ENCODE measurements at regions not wholly inside any gene's neighbourhood (a gene's known extent, or its start where the extent isn't known, plus 50 kb on each side); places are given as distances from the start of the nearest gene placed in this dataset.

DNA sequence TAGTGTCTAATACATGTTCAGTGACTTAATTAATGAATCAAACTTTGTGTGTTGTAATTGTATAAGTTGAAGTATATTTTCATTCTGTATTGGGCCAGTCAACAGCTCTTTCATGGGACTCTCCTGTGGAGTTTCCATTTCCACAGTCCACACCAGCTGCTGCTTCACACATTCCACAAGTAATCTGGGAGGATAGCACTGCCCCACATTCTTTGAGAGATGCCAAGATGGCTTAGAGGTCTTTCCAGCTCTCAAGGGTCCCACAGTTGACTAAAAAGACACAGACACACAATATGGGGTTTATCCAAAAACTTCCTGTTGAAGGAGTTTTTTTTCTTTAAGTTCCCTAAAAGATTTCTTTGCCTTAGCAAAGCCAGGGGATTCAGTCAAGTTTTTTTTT is 408.3 kb downstream of the AACS start:
- no peak for DNase-seq (ENCODE audit: low read depth in 2 of 2, low spot score in 1 of 2)

DNA sequence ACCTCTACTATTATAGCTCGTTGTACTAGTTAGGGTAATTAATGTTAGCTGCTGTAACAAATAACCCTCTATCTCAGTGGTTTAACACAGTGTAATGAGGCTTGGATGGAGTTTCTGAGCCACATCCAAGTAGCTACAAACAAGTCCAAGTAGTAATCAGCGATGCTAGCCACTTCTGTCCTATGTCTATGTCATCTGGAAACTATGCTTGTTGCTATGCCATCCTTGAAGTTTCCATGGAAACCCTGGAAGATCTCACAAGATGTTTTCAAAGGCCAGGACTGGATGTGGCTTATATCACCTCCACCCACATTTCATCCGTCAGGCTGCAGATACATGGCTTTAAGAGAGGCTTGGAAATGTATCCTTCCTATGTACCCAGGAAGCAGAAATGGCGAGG is 422.1 kb downstream of the AACS start:
- no peak for DNase-seq (ENCODE audit: low read depth in 2 of 2, low spot score in 1 of 2)

DNA sequence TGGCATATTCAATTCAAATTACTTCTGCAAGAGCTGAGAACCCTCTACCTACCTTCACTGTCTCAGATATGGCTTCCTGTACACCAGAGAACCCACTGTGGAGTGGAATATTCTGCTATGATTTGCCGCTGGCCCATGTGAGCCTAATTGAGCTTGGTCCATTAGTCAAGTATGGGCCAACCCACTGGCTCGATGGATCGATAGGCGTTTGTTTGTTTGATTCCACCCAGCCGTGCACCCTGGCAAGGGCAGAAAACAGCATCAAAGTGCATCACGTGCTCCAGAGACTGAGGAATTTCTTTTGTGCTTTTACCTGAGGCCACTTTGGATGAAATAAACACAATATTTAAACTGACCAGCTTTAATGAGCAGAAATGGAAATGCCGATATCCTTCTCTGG is 426.3 kb downstream of the AACS start:
- DNase-seq (ENCODE audit: low read depth in 2 of 2, low spot score in 1 of 2), result no peak

DNA sequence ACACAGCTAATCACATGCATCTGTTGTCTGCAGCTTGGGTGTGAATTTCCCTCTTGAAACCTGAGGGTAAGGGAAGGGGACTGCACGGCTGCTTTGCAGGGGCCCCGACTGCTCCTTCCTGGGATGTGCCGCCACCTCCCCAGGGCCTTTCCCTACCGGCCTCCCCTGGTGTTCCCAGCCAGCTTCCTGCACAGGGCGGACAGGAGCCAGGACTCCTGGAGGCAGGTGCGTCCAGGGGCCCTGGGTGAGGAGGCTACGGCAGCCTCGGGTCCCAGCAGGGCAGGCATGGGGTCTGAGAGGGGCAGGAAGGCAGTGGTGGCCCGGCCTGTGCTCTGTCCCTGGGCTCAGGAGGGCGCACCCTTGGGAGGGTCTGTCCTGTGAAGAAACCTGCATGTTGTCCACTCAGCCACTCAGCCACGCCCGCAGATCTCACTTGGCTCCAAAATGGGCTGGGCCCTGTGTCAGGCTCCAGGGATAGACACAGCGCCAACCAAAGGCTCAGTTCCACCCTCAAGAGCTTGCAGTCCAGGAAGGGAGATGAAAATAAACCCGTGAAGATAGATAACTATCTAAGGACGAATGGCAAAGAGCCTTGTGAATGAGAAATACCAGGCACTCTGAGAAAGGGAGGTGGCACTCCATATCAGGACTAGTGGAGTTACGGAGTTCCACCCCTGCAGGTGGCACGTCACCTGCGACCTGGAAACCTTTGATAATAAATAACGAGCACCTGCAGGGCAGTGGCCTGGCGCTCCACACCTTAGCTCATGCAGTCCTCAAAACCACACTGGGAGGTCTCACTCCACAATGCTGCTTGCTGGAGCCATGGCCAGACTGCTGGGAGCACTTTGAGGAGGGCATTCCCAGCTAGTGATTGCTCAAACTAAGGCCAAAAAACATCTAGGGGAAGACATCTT is 427.4 kb downstream of the AACS start:
- DNase-seq (ENCODE audit: low read depth in 2 of 2, low spot score in 1 of 2), result no peak

DNA sequence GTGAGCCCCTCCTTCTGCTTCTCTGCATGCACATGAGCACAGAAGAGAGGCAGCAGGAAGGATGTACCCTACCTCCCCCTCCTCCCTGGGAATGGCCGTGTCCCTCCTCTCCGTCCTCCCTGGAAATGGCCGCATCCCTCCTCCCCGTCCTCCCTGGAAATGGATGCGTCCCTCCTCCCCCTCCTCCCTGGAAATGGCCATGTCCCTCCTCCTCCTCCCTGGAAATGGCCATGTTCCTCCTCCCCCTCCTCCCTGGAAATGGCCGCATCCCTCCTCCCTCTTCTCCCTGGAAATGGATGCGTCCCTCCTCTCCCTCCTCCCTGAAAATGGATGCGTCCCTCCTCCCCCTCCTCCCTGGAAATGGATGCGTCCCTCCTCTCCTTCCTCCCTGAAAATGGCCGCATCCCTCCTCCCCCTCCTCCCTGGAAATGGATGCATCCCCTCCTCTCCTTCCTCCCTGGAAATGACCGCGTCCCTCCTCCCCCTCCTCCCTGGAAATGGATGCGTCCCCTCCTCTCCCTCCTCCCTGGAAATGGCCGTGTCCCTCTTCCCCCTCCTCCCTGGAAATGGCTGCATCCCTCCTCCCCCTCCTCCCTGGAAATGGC is 428.6 kb downstream of the AACS start:
- no peak for DNase-seq (ENCODE audit: low read depth in 2 of 2, low spot score in 1 of 2)

DNA sequence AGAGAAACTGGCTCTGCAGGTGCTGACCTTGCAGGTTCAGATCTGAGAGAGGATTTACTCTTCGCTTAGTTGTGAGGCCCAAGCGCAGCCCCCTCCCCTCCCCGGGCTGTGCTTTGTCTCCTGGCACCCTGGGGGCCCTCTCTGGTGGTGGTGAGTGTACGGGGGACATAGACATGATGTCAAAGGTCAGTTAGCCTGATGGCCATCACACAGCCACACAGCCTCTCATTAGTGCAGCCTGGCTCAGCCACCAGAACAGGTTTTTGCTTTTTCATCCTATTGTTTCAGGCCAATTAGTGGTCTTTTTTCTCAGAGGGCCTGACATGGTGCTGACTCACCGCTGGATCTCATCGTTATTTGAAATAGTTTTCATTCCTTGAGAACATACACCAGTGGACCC is 437.9 kb downstream of the AACS start:
- DNase-seq (ENCODE audit: low read depth in 2 of 2, low spot score in 1 of 2), result no peak

DNA sequence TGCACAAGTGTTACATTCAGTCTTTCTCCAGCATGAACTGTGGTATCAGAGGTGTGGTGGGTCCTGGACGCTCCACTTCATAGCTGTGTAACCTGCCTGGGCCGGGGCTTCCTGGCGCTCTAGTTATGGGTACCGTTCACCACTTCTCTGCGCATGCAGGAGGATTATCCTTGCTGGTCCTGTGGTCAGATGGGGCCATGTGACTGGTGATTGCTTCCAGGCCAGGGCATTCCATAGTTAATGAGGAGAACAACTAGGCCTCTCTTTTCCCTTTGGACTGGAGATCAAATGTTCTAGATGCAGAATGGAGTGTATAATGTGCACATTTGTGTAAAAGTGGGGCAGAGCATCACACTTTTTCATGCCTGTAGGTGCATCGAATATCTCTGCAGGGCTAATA is 444.0 kb downstream of the AACS start:
- no peak for DNase-seq (ENCODE audit: low read depth in 2 of 2, low spot score in 1 of 2)

DNA sequence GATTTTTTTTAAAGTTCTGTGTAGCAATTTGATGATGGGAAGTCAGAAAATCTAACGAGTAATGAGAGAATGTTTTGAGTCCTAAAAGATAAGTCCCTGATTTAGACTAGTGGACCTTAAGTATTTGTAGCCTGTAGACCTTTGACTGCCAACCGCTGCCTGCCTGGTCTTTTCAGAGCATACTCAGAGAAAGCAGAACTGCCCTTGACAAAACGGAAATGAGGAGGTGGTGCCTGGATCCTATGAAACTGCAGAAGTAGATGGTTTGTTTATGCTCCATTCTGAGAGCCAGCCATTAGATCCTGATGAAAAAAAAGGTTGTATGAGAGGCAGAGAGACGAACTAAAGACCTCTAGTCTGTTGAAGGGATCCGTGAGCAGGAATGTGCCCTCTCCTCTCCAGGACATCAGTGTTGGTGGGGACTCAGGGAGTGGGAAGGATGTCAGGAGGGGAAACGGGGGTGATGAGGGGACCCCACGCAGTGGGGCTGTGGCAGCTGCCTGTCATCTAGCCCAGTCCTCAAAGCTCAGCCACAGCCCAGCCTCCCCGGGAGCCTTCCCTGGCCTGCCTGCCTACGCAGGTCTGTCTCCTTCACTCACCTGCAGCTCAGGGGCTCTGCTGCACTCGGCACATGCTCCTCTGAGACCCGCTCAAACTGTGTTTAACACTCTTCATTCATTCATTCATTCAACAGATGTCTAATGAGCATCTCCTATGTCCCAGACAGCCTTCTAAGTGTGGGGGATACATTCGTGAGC is 447.5 kb downstream of the AACS start:
- no peak for DNase-seq (ENCODE audit: low read depth in 2 of 2, low spot score in 1 of 2)

DNA sequence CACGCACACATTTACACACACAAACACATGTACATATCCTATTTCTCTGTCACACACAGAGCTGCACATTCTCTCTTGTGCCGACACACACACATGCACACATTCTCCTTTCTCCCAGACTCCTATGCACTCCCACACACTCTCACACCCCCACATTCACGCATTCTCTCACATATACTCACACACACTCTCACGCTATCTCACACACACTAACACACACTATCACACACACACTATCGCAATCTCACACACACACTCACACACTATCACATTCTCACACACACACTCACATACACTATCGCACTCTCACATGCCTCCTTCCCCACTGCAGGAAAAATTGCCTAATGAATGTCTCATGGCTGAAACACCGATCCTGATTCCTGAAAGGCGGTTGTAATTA is 450.7 kb downstream of the AACS start:
- no peak for DNase-seq (ENCODE audit: low read depth in 2 of 2, low spot score in 1 of 2)

DNA sequence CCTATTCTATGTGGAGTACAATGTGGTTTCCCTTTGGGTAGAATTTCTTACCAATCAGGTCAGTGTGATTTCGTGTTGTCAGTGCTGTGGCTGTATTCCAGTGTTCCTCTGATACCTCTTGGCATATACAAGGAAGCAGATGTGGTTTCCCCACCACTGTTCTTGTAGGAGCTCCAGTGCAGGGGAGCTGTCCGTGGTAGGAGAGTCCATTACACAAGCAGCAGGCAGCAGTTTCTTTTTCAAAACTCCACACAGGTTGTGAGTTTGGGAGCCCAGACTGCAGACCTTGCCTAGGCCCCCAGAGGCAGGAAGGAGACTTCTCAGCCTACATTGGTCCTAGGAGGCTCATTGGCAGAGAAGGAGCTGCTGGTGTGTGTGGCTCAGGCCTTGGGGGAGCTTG is 452.8 kb downstream of the AACS start:
- no peak for DNase-seq (ENCODE audit: low read depth in 2 of 2, low spot score in 1 of 2)

DNA sequence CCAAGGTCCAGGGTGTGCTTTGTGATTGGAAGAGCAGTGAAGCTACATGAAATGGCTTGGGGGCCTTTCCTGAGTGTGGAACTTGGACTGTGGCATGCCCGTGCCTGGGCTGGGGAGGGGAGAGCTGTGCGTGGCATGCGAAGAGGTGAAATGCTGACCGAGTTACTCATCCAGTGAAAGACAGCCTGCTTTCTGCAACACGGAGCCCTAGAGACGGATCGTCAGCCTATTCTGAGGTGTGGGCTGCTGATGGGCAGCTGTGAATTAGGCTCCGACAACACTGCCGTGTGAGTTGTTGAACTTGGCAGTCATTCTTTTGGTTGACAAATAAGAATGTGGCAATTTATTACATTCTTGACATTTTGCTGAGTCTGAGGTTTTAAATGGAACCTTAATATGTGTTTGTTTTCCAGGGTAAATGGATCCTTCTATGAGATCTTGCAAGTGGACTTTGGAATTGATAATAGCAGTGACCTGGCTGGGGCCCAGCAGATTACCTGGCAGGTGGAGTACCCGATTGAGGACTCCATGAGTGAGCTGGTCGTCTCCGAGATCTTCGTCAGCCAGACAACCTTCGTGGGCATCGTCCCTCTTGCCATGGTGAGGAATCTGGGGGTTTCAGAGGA is 453.9 kb downstream of the AACS start:
- DNase-seq (ENCODE audit: low read depth in 2 of 2, low spot score in 1 of 2), result no peak

DNA sequence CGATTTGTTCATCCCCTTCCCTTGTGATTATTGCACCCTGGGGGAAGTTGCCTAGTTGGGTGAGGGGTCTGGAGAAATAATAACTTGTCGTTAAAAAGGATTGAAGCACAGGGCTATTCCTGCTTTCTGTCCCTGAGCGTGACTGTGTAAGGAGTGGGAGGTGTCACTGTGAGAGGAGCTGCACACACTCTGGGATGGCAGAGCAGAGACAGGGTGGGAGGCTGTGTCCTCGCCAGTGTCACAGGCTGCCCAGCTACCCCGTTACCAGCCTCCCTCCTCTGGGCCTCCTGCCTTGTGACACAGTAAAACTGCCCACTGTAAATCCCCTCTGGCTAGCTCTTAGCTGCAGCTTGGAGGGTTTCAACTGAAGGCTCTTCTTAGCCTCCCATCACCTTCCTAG is 460.6 kb downstream of the AACS start:
- DNase-seq (ENCODE audit: low read depth in 2 of 2, low spot score in 1 of 2), result no peak

DNA sequence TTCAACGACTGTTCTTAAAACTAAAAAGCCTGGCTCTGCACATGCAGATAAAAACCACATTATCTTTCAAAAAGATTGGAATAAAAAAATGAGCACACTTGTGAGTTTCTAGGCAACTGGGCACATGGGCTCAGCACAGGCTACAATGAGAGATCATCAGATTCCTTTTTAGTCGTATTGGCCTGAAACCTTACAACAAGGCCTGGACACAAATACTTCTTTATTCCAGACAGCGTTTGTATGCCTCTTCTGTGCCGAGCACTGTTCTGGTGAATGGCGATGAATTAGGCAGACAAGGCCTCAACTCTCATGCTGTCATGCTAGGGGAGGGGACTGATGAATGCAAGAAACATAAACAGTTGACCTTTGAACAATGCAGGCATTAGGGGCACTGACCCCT is 463.0 kb downstream of the AACS start:
- no peak for DNase-seq (ENCODE audit: low read depth in 2 of 2, low spot score in 1 of 2)

DNA sequence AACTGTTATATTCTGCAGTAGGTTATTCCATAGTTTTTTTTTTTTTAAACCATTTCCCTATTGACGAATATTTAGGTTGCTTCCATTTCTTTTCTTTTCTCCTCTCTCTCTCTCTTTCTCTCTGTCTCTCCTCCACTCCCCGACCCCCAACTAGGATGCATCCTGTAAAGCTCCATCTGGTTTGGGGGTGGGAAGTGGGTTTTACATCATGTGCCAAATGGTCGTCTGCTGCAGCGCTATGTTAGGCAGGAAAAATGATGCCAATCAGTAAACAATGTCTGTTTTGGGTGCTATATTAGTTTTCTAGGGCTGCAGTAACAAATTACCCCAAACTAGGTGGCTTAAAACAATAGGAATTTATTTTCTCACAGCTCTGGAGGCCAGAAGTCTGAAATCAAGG is 465.0 kb downstream of the AACS start:
- no peak for DNase-seq (ENCODE audit: low read depth in 2 of 2, low spot score in 1 of 2)

DNA sequence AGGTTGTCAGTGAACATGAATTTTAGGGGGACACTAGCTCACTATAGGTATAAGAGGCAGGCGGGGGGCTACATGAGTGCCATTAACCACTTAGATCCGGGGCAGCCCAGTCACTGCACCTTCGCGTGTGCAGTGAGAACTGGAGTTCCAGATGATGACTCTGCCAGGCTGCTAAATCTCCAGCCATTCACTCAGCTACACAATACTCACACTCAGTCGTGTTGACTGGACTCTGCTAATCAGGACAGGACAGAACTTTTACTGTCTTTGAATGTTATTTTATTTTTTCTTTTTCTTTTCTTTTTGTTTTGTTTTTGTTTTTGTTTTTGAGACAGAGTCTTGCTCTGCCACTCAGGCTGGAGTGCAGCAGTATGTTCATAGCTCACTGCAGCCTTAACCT is 465.6 kb downstream of the AACS start:
- DNase-seq (ENCODE audit: low read depth in 2 of 2, low spot score in 1 of 2), result no peak

DNA sequence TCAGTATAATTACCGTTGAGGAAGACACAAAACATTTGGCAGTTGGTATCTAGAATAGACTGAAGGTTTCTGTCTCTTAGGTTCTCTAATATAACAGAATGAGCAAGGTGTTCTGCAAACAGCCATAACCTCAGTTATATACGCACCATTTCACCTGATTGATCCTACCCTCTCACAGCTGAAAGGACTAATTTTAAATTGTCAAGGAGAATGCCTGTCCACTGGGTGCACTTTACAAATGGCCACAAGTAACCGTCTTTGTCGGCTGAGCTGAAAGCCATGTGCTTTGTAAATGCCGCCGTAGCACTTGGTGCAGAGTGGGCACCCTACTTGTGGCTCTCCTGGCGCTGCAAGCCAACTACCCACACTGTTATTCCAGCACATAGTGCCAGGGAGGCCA is 466.3 kb downstream of the AACS start:
- DNase-seq (ENCODE audit: low read depth in 2 of 2, low spot score in 1 of 2), result no peak

DNA sequence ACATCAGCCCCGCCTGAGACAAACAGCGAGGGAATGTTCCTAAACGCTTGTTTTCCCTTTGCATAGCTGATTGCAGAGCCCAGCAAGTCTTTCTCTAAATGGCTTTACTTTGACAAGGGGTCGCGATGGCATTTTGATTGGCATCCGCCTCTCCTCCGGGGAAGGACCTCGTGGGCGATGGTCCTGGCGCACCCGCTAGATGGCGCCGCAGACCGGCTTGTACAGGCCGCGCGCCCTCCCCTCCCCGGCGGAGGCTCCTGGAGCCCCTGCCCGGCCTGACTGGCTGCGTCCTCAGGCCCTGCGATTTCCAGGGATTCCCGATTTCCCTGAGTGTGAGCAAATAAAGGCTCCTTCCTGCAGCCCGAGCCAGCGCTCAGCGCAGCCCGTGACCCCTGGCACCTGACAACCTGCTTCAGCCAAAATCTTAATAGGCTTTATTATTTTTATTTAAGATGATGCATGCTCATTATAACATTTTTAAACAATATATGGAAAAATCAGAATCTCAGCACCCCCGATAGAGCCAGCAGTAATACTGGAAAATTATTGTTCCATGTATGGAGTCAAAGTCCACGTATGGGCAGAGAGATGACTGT is 468.3 kb downstream of the AACS start:
- no peak for DNase-seq (ENCODE audit: low read depth in 2 of 2, low spot score in 1 of 2)

DNA sequence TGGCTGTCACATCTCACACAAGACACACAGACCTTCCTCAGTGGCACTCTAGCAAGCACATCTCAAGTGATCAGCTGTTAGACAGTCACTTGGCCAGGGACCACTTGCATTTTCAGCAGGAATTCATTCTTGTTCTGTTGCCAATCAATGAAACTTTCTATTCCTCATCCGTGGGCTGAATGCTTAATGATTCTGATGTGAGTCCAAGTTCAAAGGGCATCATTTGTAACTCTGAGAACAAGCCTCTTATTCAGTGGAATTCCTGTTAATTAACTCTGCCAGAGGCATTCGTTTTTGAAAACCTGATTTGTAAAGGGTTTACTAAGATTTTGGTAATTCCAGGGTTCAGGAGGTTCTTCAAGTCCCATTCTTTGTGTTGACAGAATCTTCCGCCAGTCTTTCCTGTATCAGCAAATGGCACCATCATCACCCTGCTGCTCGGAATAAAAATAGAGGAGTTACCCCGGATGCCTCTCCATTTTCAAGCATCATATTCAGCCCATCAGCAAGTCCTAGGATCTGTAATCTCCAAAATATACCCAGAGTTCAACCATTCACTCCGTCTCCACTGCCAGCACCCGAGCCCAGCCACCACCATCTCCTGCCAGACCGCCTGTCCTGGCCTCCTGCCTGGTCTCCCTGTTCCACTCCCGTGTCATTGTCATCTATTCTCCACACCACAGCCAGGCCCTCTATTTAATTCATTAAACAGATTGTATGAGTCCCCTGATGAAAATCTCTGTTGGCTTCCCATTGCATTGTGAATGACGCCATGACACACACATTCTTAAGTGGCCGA is 473.4 kb downstream of the AACS start:
- no peak for DNase-seq (ENCODE audit: low read depth in 2 of 2, low spot score in 1 of 2)

DNA sequence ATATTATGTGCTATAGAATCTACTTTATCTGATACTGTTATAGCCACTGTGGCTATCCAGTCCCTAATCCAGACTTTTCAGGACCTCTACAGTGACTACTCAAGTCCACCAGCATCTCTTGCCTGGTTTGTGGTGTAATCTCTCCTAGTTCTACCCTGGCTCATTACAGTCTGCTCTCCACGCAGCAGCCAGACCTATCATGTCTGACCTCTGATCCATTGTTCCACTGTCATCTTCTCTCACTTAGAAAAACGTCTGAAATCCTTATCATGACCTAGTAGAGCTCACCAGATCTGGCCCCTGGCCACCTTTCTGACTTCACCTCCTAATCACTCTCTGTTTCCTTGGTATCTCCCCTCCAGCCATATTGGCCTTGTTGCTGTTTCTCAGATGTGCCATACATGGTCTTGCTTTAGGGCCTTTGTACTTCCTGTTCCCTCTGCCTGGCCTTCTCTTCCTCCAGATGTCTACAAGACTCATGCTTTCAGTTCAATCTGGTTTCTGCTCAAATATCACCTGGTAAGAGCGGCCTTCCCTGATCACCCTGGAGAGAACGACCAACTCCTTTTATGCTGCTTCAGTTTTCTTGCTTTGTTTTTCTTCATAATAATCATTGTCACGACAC is 475.5 kb downstream of the AACS start:
- DNase-seq (ENCODE audit: low read depth in 2 of 2, low spot score in 1 of 2), result no peak

DNA sequence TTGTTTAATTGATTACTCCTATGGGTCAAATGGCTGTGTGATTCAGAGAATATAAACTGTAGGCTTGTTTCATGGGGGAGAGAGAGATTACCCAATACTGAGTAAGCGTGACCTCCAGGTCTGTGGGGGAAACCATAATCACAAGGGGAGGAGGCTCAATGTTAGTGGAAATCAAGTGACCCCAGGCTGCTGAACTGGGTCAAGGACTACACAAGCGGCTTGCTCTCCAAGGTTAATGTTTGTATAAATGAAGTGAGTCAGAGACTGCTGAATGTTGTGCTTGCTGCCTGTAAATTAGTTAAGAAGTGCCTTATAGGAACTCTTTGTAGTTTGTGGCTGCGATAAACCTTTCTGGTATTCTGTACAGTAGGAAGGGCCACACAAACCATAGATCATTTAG is 479.7 kb downstream of the AACS start:
- DNase-seq (ENCODE audit: low read depth in 2 of 2, low spot score in 1 of 2), result no peak
